HG02981 (cell line): ENCODE measurements at regions not wholly inside any gene's neighbourhood (a gene's known extent, or its start where the extent isn't known, plus 50 kb on each side); places are given as distances from the start of the nearest gene placed in this dataset.
A peak's percentile ranks its signal among the peaks of the same experiment; 100 is the strongest.

Source experiments
- ATAC-seq: cut with Tn5 transposase; IDR thresholded peaks from one replicate; pipeline ENCODE4 v1.9.1; 2021; ENCODE audit warnings: mild to moderate bottlenecking, moderate library complexity; ENCODE audit not compliant: unreplicated experiment

GRCh38 chr17:33962857-33963655 is 292.0 kb upstream of the CCL2 start:
- no peak for ATAC-seq

- ATAC-seq, result peak; percentile 80
Measured at GRCh38 chr17:33964344-33964979, 290.6 kb upstream of the CCL2 start.

GRCh38 chr17:33966410-33967059 is 288.6 kb upstream of the CCL2 start:
- ATAC-seq, result no peak

- ATAC-seq, result no peak
Measured at GRCh38 chr17:33967608-33968349, 287.3 kb upstream of the CCL2 start.

- ATAC-seq, result peak; percentile 61
Measured at GRCh38 chr17:33968350-33969044, 286.6 kb upstream of the CCL2 start.

GRCh38 chr17:33970279-33970678 is 284.8 kb upstream of the CCL2 start:
- no peak for ATAC-seq

GRCh38 chr17:33972763-33973162 is 282.3 kb upstream of the CCL2 start:
- no peak for ATAC-seq

- no peak for ATAC-seq
Measured at GRCh38 chr17:33973491-33973890, 281.6 kb upstream of the CCL2 start.

- no peak for ATAC-seq
Measured at GRCh38 chr17:33974276-33974675, 280.8 kb upstream of the CCL2 start.

- no peak for ATAC-seq
Measured at GRCh38 chr17:33976831-33977230, 278.3 kb upstream of the CCL2 start.

- ATAC-seq, result no peak
Measured at GRCh38 chr17:33977729-33978514, 277.2 kb upstream of the CCL2 start.

GRCh38 chr17:33978889-33979288 is 276.2 kb upstream of the CCL2 start:
- ATAC-seq, result no peak

- no peak for ATAC-seq
Measured at GRCh38 chr17:33980193-33980592, 274.9 kb upstream of the CCL2 start.

GRCh38 chr17:33981711-33982601 is 273.1 kb upstream of the CCL2 start:
- no peak for ATAC-seq

GRCh38 chr17:33982909-33983308 is 272.2 kb upstream of the CCL2 start:
- no peak for ATAC-seq

- ATAC-seq, result no peak
Measured at GRCh38 chr17:33983824-33984574, 271.1 kb upstream of the CCL2 start.

- no peak for ATAC-seq
Measured at GRCh38 chr17:33986088-33986487, 269.0 kb upstream of the CCL2 start.

GRCh38 chr17:33986566-33986965 is 268.5 kb upstream of the CCL2 start:
- ATAC-seq, result no peak
